ENCODE measurements at regions not wholly inside any gene's neighbourhood (a gene's known extent, or its start where the extent isn't known, plus 50 kb on each side); places are given as distances from the start of the nearest gene placed in this dataset.

GRCh38 chr22:47966316-47966715, 1203.9 kb downstream of the TBC1D22A start:
- TF ChIP-seq POLR2A (IDR thresholded peaks at IDR 0.05; ENCODE audit: borderline replicate concordance, extremely low read depth, insufficient read depth, insufficient read length) (no peak), MAX (IDR thresholded peaks at IDR 0.05) (no peak), RAD21 (IDR thresholded peaks at IDR 0.05; ENCODE audit: low read depth) (no peak), SRF (IDR thresholded peaks at IDR 0.05; ENCODE audit: low read depth) (no peak), CTCF (IDR thresholded peaks at IDR 0.05 in 2 of 3, conservative IDR thresholded peaks at IDR 0.05 in 1 of 3; ENCODE audit: borderline replicate concordance in 1 of 3, insufficient read depth in 1 of 3, low read depth in 2 of 3, low read length in 2 of 3) (no peak), REST (IDR thresholded peaks at IDR 0.05; ENCODE audit: low read depth) (no peak), YY1 (IDR thresholded peaks at IDR 0.05; ENCODE audit: extremely low read depth, insufficient replicate concordance, low read depth, low read length) (no peak), CEBPB (IDR thresholded peaks at IDR 0.05; ENCODE audit: low read depth) (no peak), ZBTB33 (IDR thresholded peaks at IDR 0.05; ENCODE audit: extremely low read depth, insufficient replicate concordance, low read length) (no peak), TCF7L2 (IDR thresholded peaks at IDR 0.05; ENCODE audit: borderline replicate concordance, extremely low read depth, insufficient read depth, insufficient read length) (no peak), EZH2 (IDR thresholded peaks at IDR 0.05) (no peak)
